ENCODE measurements at regions not wholly inside any gene's neighbourhood (a gene's known extent, or its start where the extent isn't known, plus 50 kb on each side); places are given as distances from the start of the nearest gene placed in this dataset.

GRCh38 chr4:179399054-179399782, 1957.0 kb upstream of the AGA start:
- no peak for TF ChIP-seq ZFX (IDR thresholded peaks at IDR 0.05)
- TF ChIP-seq CTCF (conservative IDR thresholded peaks at IDR 0.05): no peak
- H3K27ac ChIP-seq: no peak overlapping the region

GRCh38 chr4:179415037-179415846, 1973.0 kb upstream of the AGA start:
- TF ChIP-seq ZFX (IDR thresholded peaks at IDR 0.05) (no peak), CTCF (conservative IDR thresholded peaks at IDR 0.05) (no peak)
- H3K27ac ChIP-seq: no peak overlapping the region

- no peak overlapping the region for H3K27ac ChIP-seq
- TF ChIP-seq CTCF (conservative IDR thresholded peaks at IDR 0.05) (no peak), ZFX (IDR thresholded peaks at IDR 0.05) (no peak)
These were observed 1973.6 kb upstream of the AGA start for GRCh38 chr4:179415847-179416223.

- H3K27ac ChIP-seq: no peak overlapping the region
- no peak for TF ChIP-seq CTCF (conservative IDR thresholded peaks at IDR 0.05)
- no peak for TF ChIP-seq ZFX (IDR thresholded peaks at IDR 0.05)
These were observed 1975.1 kb upstream of the AGA start for GRCh38 chr4:179417357-179417756.

- TF ChIP-seq CTCF (conservative IDR thresholded peaks at IDR 0.05) (no peak), ZFX (IDR thresholded peaks at IDR 0.05) (no peak)
- no peak overlapping the region for H3K27ac ChIP-seq
These were observed 1995.7 kb upstream of the AGA start for GRCh38 chr4:179437962-179438361.

- H3K27ac ChIP-seq: no peak overlapping the region
- TF ChIP-seq CTCF (conservative IDR thresholded peaks at IDR 0.05): no peak
These were observed 1999.4 kb upstream of the AGA start for GRCh38 chr4:179441596-179441995.

- no peak for TF ChIP-seq CTCF (conservative IDR thresholded peaks at IDR 0.05)
- no peak for TF ChIP-seq ZFX (IDR thresholded peaks at IDR 0.05)
- H3K27ac ChIP-seq: no peak overlapping the region
These were observed 2005.1 kb upstream of the AGA start for GRCh38 chr4:179447308-179447707.

Data from C4-2B (cell line).